Activated CD4-positive, alpha-beta T cell treated with anti-CD3 and anti-CD28 coated beads, Interleukin-2, amount 50 U/mL, for 16 hours (primary cell): ENCODE measurements at regions not wholly inside any gene's neighbourhood (a gene's known extent, or its start where the extent isn't known, plus 50 kb on each side); places are given as distances from the start of the nearest gene placed in this dataset.

Source experiments
- DNase-seq: peaks from one replicate; pipeline ENCODE4 v3.0.0-alpha.2; 2020

DNA sequence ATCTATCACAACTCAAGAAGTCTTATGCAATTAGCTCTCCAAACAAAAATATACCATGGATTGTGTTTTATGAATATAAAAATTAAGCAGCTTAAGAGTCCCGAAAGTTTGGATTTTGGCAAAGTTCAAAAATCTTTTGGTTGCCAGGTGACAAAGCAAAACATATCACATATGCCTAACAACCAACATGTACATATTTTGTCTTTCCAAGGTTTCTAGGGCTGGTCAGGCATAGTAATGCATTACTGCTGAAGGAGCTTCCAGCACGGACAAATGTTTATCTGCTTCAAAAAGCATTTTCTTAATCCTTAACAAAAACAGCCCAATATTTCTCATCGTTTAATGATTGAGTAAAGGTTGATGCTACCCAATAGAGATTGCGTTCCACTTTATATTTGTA is 1327.1 kb upstream of the ZEB2 start:
- no peak for DNase-seq

DNA sequence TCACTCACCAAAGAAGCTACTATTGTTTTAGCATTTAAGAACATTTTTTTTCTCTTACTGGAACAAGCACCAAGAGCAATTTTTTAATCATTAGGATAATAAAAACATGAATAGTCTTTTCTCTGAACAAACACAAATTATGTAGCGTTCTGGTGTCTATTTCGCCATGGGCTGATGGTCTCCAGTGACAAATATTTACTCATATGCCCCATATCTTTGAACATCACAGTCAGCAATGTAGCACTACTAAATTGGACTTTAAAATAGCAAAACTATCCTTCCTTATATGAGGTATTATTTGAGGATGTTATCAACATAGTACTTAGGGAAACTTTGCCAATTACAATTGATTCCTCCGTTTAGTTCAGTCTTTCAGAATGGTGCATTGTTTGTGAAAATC is 1326.0 kb upstream of the ZEB2 start:
- DNase-seq, result no peak

DNA sequence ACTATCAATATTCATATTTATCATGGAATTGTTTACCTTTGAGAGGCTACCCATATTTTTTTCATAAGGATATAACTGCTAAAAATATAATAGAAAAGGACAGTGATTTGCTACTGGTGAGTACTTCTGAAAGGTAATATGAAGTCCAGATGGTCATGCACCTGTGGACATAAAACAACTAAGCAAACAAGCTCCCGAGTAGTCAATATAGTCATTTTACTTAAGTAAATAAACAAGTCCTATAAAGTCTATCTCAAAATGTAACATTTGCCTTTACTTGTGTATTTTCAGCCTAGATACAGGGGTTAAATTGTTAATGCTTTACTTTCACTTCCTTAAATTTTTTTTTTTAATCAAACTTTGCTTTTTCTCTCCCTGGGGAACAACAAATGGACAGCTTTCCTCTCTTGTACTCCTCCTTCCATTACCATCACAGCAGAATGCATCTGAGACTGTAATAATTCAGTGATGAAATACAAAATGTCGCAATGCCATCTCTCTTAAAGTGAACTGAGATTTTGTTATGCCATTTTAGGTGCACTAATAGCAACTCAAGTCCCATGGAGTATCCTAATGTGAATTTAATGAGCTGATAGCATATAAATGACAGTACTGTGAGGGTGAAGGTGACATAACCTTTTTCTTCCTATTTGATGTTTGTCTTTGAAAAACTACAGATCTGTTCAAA is 1325.4 kb upstream of the ZEB2 start:
- no peak for DNase-seq

DNA sequence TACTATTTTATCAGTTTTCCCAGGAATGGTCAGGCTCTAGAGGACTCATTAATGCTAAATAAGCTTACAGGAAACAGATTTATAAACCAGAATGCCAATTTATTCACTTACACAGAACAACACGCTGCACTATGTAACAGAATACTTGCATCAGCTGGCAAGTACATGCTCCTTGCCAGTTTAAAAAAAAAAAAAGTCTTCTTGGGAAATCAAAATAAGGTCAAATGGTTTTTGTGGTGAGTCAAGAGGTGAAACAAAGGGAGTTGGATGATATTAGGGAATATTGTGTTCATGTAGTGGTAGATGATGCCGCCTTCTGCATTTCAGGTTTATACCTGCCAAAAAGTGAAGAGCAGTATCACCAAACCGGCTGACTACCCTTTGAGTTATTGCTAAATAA is 1322.1 kb upstream of the ZEB2 start:
- DNase-seq, result no peak

DNA sequence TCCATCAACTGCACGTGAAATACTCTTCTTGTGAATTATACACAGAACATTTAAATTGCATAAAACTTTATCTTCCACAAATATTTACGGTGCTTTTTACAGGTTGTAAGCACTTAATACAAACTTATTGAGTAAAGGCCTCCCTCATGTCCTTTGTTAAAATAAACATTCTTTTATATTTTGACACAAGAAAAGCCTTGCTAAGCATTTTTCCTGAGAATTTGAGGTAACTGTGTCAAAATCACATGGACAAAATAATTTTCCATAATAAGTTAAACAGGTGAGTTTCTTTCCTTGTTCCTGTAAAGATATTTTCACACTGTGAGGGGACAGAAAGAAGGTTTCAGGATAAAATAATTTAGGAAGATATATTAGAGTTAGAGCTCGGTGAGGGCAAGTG is 1317.1 kb upstream of the ZEB2 start:
- DNase-seq, result no peak

DNA sequence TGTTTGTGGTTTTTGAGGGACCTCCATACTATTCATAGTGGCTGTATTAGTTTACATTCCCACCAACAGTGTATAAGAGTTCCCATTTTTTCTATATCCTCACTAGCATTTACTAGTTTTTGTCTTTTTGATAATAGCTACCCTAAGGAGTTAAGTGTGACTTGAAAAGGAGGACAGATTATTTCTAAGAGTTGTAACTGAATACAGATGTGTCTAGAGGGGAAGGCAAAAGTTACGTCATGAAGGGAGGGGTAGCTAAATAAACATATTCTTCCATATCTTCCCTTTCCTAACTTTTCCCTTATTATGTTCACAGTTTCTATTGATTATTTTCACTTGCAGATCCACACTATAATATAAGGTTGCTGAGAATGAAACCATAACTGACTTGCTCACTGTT is 1315.7 kb upstream of the ZEB2 start:
- DNase-seq, result no peak

DNA sequence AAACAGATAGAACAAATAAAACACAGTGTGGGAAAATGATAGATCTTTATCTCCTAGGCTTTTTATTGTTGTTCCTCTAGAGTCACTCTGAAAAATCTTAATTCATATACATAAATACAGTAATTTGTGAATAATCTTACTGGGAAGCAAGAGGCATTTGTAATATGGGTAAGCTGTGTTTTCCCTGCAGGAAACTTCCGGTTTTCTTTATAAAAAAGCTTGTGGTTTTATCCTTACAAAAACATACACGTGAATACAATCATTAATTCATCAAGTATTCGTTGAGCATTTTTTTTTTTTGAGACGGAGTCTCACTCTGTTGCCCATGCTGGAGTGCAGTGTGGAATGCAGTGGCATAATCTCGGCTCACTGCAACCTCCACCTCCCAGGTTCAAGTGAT is 1312.8 kb upstream of the ZEB2 start:
- no peak for DNase-seq

DNA sequence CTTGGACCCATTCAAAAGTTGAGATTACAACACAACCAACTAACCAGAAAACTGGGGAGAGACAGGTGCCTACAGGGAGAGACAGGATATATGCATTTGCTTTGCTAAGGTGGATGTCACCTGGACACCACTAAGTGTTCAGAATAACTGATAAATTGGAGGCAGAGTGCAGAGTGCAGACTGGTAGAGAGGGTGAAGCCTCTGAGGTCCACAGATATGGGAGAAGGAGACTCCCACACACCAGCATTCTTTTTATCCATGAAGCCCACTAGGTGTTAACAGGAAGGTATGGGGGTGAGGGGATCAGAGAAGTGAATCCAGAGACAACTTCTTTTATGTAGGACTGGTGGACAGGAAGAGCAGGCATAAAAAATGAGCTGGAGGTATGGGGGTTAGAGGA is 1310.0 kb upstream of the ZEB2 start:
- no peak for DNase-seq

DNA sequence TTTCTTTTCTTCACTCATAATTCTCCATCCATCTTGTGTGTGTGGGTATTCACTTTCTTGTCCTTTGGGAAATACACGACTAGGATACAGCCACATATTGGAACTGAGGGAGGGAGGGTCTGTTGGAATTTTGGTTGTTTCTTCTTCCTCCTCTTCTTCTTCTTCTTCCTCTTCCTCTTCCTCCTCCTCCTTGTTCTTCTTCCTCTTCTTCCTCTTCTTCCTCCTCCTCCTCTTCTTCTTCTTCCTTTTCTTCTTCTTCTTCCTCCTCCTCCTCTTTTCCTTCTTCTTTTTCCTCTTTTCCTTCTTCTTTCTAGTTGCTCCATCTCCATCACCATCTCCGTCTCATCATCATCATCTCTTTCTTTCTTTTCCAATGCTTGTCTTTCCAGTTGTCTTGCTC is 1307.3 kb upstream of the ZEB2 start:
- no peak for DNase-seq

DNA sequence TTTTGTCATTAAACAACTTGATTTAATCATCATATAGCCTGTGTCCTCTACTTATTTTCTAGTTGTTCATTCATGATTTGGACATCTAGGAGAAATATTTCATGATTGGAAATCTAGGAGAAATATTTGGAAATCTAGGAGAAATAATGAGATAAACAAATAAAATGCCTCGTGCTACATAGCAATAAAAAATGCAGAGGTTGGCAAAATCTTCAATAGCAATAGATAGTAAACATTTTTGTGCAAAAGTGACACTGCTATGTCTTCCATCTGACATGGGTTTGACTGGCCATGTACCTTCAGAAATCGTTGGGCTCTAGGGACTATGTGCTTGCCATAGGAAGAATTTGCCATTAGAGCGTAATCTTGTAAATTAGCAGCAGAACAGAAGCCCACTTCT is 1304.5 kb upstream of the ZEB2 start:
- no peak for DNase-seq

DNA sequence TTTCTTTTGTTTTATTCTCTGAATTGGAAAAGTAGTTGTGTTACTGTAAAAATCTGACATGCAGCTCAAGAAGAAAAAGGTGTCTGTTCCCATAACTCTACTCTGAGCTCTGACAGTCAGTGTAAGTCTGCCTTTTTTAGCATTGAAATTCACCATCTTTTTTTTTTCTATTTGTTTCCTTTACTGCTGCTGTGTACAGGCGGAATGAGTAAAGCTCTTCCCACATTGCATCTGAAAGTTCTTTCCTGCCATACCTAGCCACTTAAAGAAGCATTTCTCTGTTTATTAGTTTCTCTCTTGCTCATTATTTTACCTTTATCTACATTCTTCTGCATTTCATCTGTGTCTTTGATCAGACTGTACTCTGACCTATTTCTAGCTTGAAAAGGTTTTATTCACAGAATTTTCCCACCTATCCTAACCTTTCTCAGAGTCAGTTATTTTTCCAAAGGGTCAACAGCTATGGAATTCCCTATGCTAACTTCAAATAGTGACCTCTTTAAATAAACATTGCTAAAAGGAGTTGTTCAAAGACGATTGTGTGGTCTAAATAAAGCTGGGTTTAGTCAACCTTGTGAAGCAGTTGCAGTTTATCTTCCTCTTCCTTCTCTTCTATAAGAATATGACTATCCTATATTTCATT is 1303.1 kb upstream of the ZEB2 start:
- DNase-seq, result no peak

DNA sequence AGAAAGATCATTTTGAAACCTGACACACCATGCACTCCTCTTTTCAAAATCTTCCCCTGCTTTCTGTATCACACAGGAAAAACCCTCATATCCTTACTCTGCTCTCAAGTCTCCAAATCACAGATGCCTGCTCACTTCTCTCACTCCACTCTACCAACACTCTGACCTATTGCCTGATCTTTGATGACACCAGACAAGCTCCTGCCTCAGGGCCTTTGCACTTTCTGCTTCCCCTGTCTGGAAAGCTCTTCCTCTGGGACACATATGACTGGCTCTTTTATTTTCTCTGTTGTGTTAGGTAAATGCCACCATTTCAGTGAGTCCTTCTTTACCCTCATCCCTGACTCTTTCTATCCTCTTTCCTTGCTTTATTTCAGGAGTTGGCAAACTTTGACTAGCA is 1300.7 kb upstream of the ZEB2 start:
- DNase-seq, result no peak

DNA sequence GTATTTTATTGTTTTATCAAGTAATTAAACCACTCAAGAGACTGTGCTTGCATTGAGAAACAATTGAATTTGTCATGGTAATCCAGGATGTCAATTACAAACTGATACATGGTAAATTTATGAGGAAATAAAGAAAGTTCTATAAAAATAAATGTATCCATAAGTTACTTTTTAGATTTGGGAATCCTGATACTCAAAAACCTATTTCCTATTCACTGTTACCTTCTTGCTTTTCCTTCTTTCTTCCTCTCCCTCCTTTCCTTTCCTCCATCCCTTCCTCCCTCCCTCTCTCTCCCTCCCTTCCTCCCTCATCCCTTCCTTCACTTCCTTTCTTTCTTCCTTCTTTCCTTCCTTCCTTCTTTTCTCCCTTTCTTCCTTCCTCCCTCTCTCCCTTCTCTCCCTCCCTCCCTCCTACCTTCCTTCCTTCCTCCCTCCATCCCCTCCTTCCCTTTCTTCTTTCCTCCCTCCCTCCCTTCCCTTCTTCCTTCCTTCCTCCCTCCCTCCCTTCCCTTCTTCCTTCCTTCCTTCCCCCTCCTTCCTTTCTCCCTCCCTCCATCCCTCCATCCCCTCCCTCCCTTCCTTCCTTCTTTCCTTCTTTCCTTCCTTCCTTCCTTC is 1299.1 kb upstream of the ZEB2 start:
- no peak for DNase-seq

DNA sequence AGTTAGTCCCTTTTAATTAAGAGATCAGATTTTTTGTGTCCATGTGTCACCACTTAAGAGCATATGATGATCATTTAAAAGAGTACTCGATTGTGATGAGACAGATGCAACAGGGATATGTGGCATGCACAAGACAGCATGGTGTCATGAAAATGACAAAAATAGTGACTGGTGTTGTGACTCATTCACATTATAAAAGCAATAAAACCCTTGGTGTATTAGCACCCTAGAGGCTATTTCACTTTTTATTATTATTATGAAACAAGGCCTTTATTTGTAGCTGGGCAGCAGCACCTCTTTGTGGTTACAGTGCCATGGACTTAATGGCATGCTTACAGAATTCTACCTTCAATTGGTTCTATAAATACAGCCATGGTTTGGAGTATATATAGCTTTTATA is 1296.0 kb upstream of the ZEB2 start:
- DNase-seq, result no peak

DNA sequence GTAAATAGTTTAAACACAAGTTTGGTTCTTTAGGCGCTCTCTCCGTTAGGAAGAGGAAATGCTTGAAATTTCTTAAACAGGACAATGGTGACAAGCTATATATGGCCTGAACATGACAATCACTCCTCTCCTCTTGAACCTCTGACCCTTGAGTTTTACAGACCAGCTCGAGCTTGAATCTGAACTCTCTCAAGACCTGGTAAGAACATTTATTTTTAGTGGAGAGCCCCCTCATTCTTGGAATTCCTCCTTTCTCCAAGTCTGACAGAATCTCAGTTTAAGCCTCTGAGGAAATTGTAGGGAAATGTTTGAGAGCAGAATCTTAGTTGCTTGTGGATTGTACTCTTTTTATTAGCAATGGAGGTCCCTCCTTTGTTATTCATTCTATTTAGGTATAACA is 1293.6 kb upstream of the ZEB2 start:
- DNase-seq, result no peak

DNA sequence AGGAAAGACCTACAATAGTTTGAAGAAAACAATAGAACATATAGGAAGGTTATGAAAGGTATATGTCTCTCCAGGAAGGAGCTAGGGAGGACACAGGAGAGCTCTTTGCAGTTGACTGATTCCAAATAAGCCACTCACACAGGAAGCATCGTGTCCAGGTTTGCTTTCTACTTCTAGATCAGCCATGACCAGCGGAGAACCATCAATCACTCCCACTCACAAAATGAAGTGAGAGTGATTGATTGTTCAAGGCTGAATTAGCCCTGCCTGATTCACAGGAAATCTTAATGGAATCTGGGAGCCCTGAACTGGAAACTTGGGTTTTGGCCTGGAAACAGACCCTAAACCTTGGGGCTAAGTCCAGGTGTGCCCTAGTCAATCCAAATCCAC is 1292.2 kb upstream of the ZEB2 start:
- no peak for DNase-seq

DNA sequence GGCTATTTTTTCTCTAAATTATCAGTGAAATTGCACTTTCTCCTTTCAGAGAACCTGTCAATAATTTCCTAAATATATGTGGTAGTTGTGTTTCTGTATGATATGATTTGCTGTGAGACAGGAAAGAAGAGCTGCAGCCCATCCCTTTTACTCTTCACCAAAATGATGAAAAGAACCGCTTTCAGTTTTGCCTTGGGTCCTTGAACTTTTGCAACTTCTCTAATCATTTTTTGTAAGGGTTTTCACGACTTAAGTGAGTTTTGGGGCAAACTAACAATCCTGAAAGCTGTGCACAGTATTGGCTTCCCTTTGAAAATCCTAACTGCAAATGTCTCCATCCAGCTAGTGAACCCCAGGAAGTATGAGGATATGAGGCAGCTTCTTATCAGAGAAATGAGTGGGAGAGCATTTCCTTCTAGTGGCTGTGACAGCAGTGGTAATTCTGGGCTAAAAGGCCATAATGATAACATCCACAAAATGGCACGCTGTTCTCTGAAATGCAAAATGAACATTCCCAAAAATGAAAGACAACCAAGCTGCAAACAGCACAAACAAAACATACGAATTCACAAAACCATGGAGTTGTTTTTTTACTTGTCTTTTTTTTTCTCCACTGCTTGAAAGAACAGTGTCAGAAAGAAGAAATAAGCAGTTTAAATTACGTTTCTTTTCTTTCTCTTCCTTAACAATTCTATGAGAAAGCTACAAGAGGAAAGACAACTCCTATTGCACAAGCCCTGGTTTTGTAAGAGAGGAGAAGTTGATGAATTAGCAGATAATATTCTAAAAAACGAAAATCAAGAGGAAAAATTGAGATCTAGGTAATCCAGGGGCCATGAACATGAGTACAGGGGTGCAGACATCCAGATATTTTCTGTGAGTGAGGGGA is 1291.6 kb upstream of the ZEB2 start:
- no peak for DNase-seq

DNA sequence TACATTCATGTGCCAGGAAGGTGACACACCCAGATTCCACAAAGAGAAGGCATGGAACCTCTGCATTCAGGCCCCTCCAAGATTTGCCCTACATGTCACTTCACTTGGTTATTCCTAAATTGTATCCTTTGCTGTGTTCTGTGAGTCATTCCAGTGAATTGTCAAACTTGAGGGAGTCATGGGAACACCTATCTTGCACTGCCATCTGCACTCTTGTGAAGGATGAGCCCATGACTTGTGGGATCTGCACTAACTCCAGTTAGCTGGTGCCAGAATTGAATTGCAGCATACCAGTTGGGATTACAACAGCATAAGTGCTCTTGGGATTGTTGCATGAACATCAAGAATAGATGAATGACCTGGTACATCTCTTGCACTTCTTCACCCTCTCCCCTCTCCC is 1288.0 kb upstream of the ZEB2 start:
- DNase-seq, result no peak

DNA sequence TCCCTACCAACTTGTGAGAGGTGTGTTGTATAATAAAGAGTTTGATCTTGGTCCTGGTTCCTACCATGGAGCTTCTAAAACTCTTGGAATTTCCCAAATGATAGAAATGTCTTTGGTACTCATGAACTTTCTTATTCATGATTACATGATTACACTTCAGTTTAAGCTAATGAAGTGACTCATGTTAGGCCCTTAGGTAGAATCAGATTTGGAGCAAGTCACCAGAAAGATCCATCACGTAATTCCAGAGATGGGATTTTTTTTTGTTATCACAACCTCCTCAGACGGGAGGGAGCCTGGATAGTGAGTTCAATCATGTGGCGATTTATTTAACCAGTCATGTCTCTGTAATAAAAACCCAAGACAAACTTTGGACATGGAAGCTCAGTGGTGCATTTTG is 1287.6 kb upstream of the ZEB2 start:
- DNase-seq, result no peak

DNA sequence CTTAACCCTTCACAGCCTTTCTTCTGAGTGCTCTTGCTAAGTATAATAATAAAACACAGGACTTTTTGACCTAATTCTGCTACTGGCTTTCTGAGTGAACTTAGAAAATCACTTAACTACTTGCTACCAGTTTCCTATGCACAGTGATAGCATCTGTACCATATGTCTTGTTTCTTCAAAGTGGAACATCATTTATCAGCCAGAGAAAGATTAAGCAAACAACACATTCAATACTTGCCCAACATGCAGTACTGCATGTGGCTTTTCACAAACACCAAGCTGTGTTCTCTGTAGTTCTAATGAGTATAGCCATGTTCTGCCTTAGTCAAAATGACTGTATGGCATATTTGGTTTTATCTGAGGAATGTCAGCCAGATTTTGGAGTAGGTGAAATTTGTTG is 1286.6 kb upstream of the ZEB2 start:
- DNase-seq, result no peak

DNA sequence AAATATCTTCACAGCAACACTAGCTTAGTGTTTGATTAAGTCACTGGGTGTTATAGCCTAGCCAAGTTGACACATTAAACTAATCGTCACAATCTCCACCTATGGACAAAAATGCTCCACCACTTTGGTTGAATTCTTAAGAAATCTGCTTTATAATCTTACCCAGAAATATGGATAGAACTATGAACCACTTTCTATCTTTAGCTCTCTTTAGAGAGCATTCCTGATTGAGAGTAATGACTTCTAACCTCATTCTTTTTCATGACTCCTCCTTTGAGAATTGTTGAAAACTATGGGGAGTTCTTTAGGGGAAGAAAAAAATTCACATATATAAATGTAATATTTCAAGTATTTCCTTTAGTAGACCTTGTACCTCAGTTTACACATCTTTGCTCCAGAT is 1282.2 kb upstream of the ZEB2 start:
- DNase-seq, result no peak

DNA sequence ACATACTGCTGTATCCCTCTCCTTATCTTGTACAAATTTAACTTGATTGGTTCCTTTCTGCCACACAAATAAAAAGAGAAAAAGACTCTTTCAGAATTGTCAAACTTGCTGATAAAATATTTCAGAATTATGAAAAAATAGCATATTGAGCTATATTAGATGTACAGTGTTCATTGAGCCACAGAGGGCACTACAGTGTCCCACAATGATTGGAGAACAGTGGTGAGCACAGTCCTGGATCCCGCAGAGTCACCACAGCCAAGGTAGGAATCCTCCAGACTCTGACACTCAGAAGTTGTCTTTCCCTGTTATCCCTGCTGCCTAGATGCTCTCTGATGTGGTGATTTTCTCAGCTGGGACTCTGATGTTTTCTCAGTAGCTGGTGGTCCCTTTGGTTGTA is 1281.3 kb upstream of the ZEB2 start:
- DNase-seq, result no peak

DNA sequence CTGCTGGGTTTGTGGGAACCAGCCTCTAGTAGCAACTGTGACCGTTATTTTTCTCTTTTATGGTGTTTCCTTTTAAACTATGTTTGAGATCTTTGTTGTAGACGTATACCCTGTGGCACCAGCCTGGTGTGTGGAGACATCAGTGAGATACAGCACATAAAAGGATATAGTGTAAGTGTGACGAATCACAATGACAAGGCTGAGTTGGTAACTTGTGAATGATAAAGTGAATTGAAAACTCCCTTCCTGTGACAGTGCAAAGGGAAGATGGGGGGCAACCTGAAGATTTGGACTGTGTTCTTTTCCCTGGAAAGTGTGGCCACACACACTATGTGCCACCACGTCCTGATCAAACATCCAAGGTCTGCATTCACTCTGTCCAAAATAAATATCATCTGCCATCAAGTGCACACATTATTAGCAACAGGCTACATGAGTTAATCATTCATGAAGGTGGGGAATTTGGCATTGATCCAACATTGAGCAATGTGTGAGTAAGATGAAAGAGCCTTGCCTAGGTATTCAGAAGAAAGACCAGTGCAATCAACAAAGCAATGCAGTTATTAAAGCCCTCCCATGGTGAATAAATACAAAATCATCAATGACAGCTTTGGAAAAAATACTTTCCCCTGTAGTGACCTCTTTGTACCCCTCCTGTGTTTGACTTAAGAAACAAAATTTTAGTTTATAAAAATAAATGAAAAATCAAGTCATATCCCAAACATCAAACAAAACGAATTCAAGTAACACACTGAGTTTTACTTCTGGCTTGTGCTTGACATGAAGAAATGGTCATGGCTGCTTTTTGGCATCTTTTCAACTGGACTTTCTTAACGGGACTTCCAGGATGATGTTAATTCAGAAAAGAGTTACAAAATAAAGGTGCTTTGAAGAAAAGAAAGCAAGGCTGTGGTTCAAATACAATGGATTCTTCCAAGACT is 1280.5 kb upstream of the ZEB2 start:
- no peak for DNase-seq
